SK-N-SH (cell line): ENCODE measurements at regions not wholly inside any gene's neighbourhood (a gene's known extent, or its start where the extent isn't known, plus 50 kb on each side); places are given as distances from the start of the nearest gene placed in this dataset.

Experiments used
- CTCF ChIA-PET: fragments of 300-600, 350-600 bp; formaldehyde crosslinking; extraction: SDS; loops from one replicate; lab custom pipeline; 2021; lab: Yijun Ruan, JAX
- POLR2A ChIA-PET: fragments of 350-600 bp; sonication (Branson Sonifier 250); formaldehyde crosslinking; extraction: SDS; loops from one replicate; lab custom pipeline; 2020; ENCODE audit warnings: antibody characterized with exemption, inconsistent platforms; lab: Yijun Ruan, JAX
- DNase-seq: peaks from one replicate; pipeline ENCODE4 v3.0.0; 2012
- H2AFZ ChIP-seq: fragments of 200-600 bp; sonication (generic); 2 replicates; pipeline ENCODE4 v1.8.1; 2016; ENCODE audit warnings: antibody characterized with exemption, mild to moderate bottlenecking, low read depth
- H3F3A ChIP-seq: fragments of 200-600 bp; sonication (generic); replicated peaks from 2 replicates; pipeline ENCODE3; 2016; ENCODE audit warnings: antibody characterized with exemption, mild to moderate bottlenecking; ENCODE audit not compliant: insufficient read depth
- H3K27ac ChIP-seq, 2 experiments: fragments of 200-500 bp in 1 of 2; fragments of 200-600 bp in 1 of 2; sonication (Bioruptor generic) in 1 of 2; sonication (generic), shearing (Covaris generic) in 1 of 2; 2 replicates each; pipeline versions ENCODE4 v1.5.1 to v1.6.1; 2014 to 2016; ENCODE audit warnings: low read depth in 2 of 2, inconsistent platforms in 1 of 2, low read length in 1 of 2, mild to moderate bottlenecking in 1 of 2, mixed read lengths in 1 of 2
- H3K27me3 ChIP-seq: fragments of 200-600 bp; sonication (generic), shearing (Covaris generic); 2 replicates; pipeline ENCODE4 v1.6.1; 2016; ENCODE audit warnings: mixed run types; ENCODE audit not compliant: insufficient read depth
- H3K36me3 ChIP-seq, 2 experiments: fragments of 200-500 bp in 1 of 2; fragments of 200-600 bp in 1 of 2; sonication (Bioruptor generic) in 1 of 2; sonication (generic) in 1 of 2; replicated peaks in 1 of 2; 2 replicates each; pipeline versions ENCODE3 to v1.5.1; 2014 to 2016; ENCODE audit warnings: low read length in 1 of 2, mild to moderate bottlenecking in 1 of 2; ENCODE audit not compliant: insufficient read depth in 2 of 2, control insufficient read depth in 1 of 2
- H3K4me1 ChIP-seq, 2 experiments: fragments of 200-500 bp in 1 of 2; fragments of 200-600 bp in 1 of 2; sonication (Bioruptor generic) in 1 of 2; sonication (generic), shearing (Covaris generic) in 1 of 2; 2 replicates each; pipeline versions ENCODE4 v1.5.1 to v1.6.1; 2014 to 2016; ENCODE audit warnings: low read depth in 1 of 2, low read length in 1 of 2, mixed run types in 1 of 2; ENCODE audit not compliant: insufficient read depth in 2 of 2, control insufficient read depth in 1 of 2
- H3K4me2 ChIP-seq: fragments of 200-600 bp; sonication (generic), shearing (Covaris generic); 2 replicates; pipeline ENCODE4 v1.6.1; 2017; ENCODE audit warnings: mixed run types
- H3K4me3 ChIP-seq, 2 experiments: fragments of 200-500 bp in 1 of 2; fragments of 200-600 bp in 1 of 2; sonication (Bioruptor generic) in 1 of 2; sonication (generic), shearing (Covaris generic) in 1 of 2; 2 replicates each; pipeline versions ENCODE4 v1.5.1 to v1.8.1; 2014 to 2016; ENCODE audit warnings: low read depth in 2 of 2, inconsistent platforms in 1 of 2, low read length in 1 of 2, mild to moderate bottlenecking in 1 of 2, mixed read lengths in 1 of 2, moderate library complexity in 1 of 2
- H3K79me2 ChIP-seq: fragments of 200-600 bp; sonication (generic); 2 replicates; pipeline ENCODE4 v1.8.1; 2017; ENCODE audit warnings: mild to moderate bottlenecking; ENCODE audit not compliant: insufficient read depth
- H3K9ac ChIP-seq: fragments of 200-600 bp; sonication (generic); 2 replicates; pipeline ENCODE4 v1.6.1; 2017; ENCODE audit warnings: mixed run types
- H3K9me2 ChIP-seq: fragments of 200-600 bp; sonication (generic); 2 replicates; pipeline ENCODE4 v1.6.1; 2017; ENCODE audit warnings: mixed run types
- H3K9me3 ChIP-seq: fragments of 200-600 bp; sonication (generic); 2 replicates; pipeline ENCODE4 v1.6.1; 2017; ENCODE audit warnings: mixed run types, mild to moderate bottlenecking, moderate library complexity
- H4K20me1 ChIP-seq: fragments of 200-600 bp; sonication (generic); 2 replicates; pipeline ENCODE4 v1.6.1; 2017; ENCODE audit warnings: mild to moderate bottlenecking, mixed run types; ENCODE audit not compliant: insufficient read depth
- CHD2 ChIP-seq: fragments of 150-350 bp; IDR thresholded peaks from 2 replicates; pipeline ENCODE4 v1.6.1; 2018; ENCODE audit warnings: low read length; ENCODE audit not compliant: partially characterized antibody
- ELF1 ChIP-seq: IDR thresholded peaks from 2 replicates; pipeline ENCODE4 v1.4.0; 2012
- EP300 ChIP-seq, 2 experiments: IDR thresholded peaks; 2 replicates each; pipeline versions ENCODE4 v1.4.0 to v1.6.1; 2012; ENCODE audit warnings: borderline replicate concordance in 1 of 2, low read depth in 1 of 2, low read length in 1 of 2
- GABPA ChIP-seq: IDR thresholded peaks from 2 replicates; pipeline ENCODE4 v1.4.0; 2012; ENCODE audit warnings: low read depth, mild to moderate bottlenecking
- MEF2A ChIP-seq: IDR thresholded peaks from 2 replicates; pipeline ENCODE4 v1.4.0; 2012; ENCODE audit warnings: low read depth, borderline replicate concordance
- NFIC ChIP-seq: IDR thresholded peaks from 2 replicates; pipeline ENCODE4 v1.4.0; 2012; ENCODE audit warnings: borderline replicate concordance
- POLR2AphosphoS5 ChIP-seq: IDR thresholded peaks from 2 replicates; pipeline ENCODE4 v1.6.1; 2012; ENCODE audit warnings: low read depth, low read length
- REST ChIP-seq: IDR thresholded peaks from 2 replicates; pipeline ENCODE4 v1.6.1; 2012; ENCODE audit warnings: mild to moderate bottlenecking, low read depth, low read length, moderate library complexity
- RFX5 ChIP-seq: IDR thresholded peaks from 2 replicates; pipeline ENCODE4 v1.6.1; 2012; ENCODE audit warnings: mild to moderate bottlenecking, improper control_type of control experiment, low read length
- WGBS: methylation state at CpG from one replicate; pipeline ENCODE4 v1.1.6; 2017; ENCODE audit warnings: low lambda C conversion rate; 5-methylcytosine and 5-hydroxymethylcytosine counted together

- Histone ChIP-seq H3K27ac (no peak overlapping the region), H3K9ac (no peak overlapping the region), H3K4me1 (no peaks in the 10 kb centered on the region; a peak in 1 of 4 replicates), H3K79me2 (no peaks in the 10 kb centered on the region), H3K4me3 (no peak overlapping the region), H2AFZ (no peak overlapping the region), H3F3A (no peaks in the 10 kb centered on the region), H3K9me2 (no peaks in the 10 kb centered on the region), H3K36me3 (no peaks in the 10 kb centered on the region), H3K4me2 (no peak overlapping the region), H4K20me1 (no peaks in the 10 kb centered on the region), H3K27me3 (no peaks in the 10 kb centered on the region), H3K9me3 (no peaks in the 10 kb centered on the region)
- DNase-seq: no peak
- 38% methylated on average over 4 of the region's 4 CpGs for WGBS
- ChIA-PET POLR2A (no interaction called here), CTCF (no interaction called here)
- TF ChIP-seq EP300 (IDR thresholded peaks at IDR 0.05; ENCODE audit: borderline replicate concordance in 1 of 2, low read depth in 1 of 2, low read length in 1 of 2): no peak
- TF ChIP-seq NFIC: no peak
- TF ChIP-seq RFX5: no peak
Observed at GRCh38 chr22:48688366-48688765, 1139.3 kb downstream of the BRD1 start.

GRCh38 chr22:48687606-48688005, 1140.1 kb downstream of the BRD1 start:
- no peak for DNase-seq
- Histone ChIP-seq H3K27ac (no peak overlapping the region), H3K4me1 (no peaks in the 10 kb centered on the region; a peak in 1 of 4 replicates), H3K9me3 (no peaks in the 10 kb centered on the region), H3K9ac (no peak overlapping the region), H3F3A (no peaks in the 10 kb centered on the region), H3K79me2 (no peaks in the 10 kb centered on the region), H4K20me1 (no peaks in the 10 kb centered on the region), H3K4me3 (no peak overlapping the region), H3K9me2 (no peaks in the 10 kb centered on the region), H3K36me3 (no peaks in the 10 kb centered on the region), H3K4me2 (no peak overlapping the region), H2AFZ (no peak overlapping the region), H3K27me3 (no peaks in the 10 kb centered on the region)
- TF ChIP-seq RFX5 (no peak), POLR2AphosphoS5 (no peak), CHD2 (no peak), REST (no peak), MEF2A (no peak), ELF1 (no peak), GABPA (no peak)
- WGBS: 28% methylated on average over 5 of the region's 6 CpGs
- ChIA-PET POLR2A (no interaction called here), CTCF (no interaction called here)
